ENCODE measurements at regions not wholly inside any gene's neighbourhood (a gene's known extent, or its start where the extent isn't known, plus 50 kb on each side); places are given as distances from the start of the nearest gene placed in this dataset.
"Not testable (repeated sequence)": the region's sequence is repeated elsewhere in the genome, so short reads cannot be mapped to it uniquely, and the experiment has no call there.

DNA sequence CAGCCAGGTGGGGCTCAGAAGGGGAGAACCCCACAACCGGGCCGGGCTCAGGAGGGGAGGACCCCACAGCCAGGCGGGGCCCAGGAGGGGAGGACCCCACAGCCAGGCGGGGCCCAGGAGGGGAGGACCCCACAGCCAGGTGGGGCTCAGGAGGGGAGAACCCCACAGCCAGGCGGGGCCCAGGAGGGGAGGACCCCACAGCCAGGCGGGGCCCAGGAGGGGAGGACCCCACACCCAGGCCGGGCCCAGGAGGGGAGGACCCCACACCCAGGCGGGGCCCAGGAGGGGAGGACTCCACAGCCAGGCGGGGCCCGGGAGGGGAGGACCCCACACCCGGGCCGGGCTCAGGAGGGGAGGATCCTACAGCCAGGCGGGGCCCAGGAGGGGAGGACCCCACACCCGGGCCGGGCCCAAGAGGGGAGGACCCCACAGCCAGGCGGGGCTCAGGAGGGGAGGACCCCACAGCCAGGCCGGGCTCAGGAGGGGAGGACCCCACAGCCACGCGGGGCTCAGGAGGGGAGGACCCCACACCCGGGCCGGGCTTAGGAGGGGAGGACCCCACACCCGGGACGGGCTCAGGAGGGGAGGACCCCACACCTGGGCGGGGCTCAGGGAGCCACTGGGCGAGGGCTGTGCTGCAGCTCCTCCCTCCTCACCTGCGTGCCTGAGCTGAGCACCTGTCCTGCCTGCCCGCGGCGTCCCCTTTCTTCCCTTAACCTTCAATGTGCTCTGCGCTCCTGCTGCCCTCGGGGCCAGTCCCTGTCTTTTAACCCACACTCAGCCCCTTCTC, 131.4 kb downstream of the IGLL1 start:
- not testable (repeated sequence) for H3K27ac Mint-ChIP-seq (ENCODE audit: low read depth, unreplicated experiment); BruUV-seq (replicated peaks)

DNA sequence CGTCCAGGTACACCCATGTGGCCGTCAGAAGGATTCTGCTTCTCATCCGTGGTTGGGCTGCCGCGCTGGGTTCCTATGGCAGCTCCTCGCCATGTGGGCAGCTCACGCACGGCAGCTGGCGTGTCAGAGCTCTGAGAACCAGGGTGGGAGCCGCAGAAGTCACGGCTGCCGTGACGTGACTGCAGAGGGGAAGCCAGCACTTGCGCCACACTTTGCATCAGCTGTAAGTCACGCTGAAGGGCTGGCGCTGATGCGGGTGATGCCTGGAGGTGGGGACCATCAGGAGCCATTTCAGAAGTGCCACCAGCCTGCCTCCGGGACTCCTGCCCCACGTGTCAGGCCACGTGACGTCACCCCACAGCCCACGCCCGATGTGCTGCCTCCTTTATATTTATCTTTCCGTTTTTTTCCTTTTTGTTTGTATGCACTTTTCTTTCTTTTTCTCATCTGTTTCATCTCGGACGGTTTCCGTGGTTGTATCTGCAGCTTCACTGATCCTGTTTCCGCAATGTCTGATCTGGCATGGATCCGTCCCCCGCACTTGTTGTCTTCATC, 133.2 kb downstream of the IGLL1 start:
- POLR2A ChIA-PET, result no interaction called here
- intact Hi-C loops (cut with micrococcal nuclease), result no loop called here
- Mint-ChIP-seq H3K27me3 (ENCODE audit: insufficient read depth, unreplicated experiment) (peaks cover 7% of the 10 kb centered on the region), H3K27ac (ENCODE audit: low read depth, unreplicated experiment) (no peak overlapping the region), H3K36me3 (ENCODE audit: insufficient read depth, unreplicated experiment) (no peaks in the 10 kb centered on the region), H3K4me1 (ENCODE audit: insufficient read depth, unreplicated experiment) (no peaks in the 10 kb centered on the region), H3K9me3 (ENCODE audit: unreplicated experiment) (peaks cover 8% of the 10 kb centered on the region), H3K4me3 (ENCODE audit: unreplicated experiment) (no peak overlapping the region)
- TF ChIP-seq, protein P1, sequence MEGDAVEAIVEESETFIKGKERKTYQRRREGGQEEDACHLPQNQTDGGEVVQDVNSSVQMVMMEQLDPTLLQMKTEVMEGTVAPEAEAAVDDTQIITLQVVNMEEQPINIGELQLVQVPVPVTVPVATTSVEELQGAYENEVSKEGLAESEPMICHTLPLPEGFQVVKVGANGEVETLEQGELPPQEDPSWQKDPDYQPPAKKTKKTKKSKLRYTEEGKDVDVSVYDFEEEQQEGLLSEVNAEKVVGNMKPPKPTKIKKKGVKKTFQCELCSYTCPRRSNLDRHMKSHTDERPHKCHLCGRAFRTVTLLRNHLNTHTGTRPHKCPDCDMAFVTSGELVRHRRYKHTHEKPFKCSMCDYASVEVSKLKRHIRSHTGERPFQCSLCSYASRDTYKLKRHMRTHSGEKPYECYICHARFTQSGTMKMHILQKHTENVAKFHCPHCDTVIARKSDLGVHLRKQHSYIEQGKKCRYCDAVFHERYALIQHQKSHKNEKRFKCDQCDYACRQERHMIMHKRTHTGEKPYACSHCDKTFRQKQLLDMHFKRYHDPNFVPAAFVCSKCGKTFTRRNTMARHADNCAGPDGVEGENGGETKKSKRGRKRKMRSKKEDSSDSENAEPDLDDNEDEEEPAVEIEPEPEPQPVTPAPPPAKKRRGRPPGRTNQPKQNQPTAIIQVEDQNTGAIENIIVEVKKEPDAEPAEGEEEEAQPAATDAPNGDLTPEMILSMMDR (IDR thresholded peaks at IDR 0.05; ENCODE audit: unreplicated experiment), result no peak
- no TSS peak for BruUV-seq (replicated peaks)
- no peak for DNase-seq (ENCODE audit: unreplicated experiment)
- CTCF ChIA-PET, result no interaction called here

More for the DNA sequence above, 131.4 kb downstream of the IGLL1 start:
- DNase-seq (ENCODE audit: unreplicated experiment); H3K36me3 Mint-ChIP-seq (ENCODE audit: insufficient read depth, unreplicated experiment); H3K9me3 Mint-ChIP-seq (ENCODE audit: unreplicated experiment); H3K4me1 Mint-ChIP-seq (ENCODE audit: insufficient read depth, unreplicated experiment); POLR2A ChIA-PET; H3K4me3 Mint-ChIP-seq (ENCODE audit: unreplicated experiment); intact Hi-C loops (cut with micrococcal nuclease); H3K27me3 Mint-ChIP-seq (ENCODE audit: insufficient read depth, unreplicated experiment); CTCF ChIA-PET: not testable (repeated sequence)

DNA sequence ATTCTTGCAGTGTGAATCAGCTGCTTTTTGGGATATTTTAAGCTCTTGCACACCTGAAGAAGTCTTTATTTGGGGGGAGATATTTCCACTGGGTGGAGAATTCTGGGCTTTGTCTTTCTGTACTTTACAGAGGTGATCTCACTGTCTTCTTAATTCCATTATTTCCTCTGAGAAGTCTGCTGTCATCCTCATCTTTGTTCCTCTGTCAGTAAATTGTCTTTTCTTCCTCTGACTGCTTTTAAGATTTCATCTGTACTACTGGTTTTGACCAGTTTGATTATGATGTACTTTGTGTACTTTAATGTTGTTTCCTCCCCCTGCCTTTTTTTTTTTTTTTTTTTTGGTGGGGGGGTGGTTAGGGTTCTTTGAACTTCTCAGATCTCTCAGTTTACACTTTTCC, 133.9 kb downstream of the IGLL1 start:
- POLR2A ChIA-PET; intact Hi-C loops (cut with micrococcal nuclease); CTCF ChIA-PET; H3K4me3 Mint-ChIP-seq (ENCODE audit: unreplicated experiment); H3K4me1 Mint-ChIP-seq (ENCODE audit: insufficient read depth, unreplicated experiment); BruUV-seq (replicated peaks); DNase-seq (ENCODE audit: unreplicated experiment); H3K36me3 Mint-ChIP-seq (ENCODE audit: insufficient read depth, unreplicated experiment); H3K27ac Mint-ChIP-seq (ENCODE audit: low read depth, unreplicated experiment); H3K9me3 Mint-ChIP-seq (ENCODE audit: unreplicated experiment): not testable (repeated sequence)
- H3K27me3 Mint-ChIP-seq (ENCODE audit: insufficient read depth, unreplicated experiment), result peaks cover 14% of the 10 kb centered on the region

DNA sequence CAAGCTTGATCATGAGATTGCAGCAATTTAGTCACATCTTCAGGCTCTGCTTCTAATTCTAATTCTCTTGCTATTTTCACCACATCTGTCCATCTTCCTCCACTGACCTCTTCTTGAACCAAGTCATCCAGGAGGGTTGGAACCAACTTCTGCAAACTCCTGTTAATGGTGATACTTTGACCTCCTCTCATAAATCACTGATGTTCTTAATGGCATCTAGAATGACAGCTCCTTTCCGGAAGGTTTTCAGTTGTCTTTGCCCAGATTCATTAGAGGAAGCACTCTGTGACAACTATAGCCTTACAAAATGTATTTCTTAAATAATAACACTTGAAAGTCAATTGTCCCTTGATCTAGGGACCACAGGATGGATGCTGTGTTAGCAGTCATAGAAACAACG, 136.2 kb downstream of the IGLL1 start:
- H3K9me3 Mint-ChIP-seq (ENCODE audit: unreplicated experiment); H3K4me1 Mint-ChIP-seq (ENCODE audit: insufficient read depth, unreplicated experiment); H3K4me3 Mint-ChIP-seq (ENCODE audit: unreplicated experiment); intact Hi-C loops (cut with micrococcal nuclease); H3K36me3 Mint-ChIP-seq (ENCODE audit: insufficient read depth, unreplicated experiment); DNase-seq (ENCODE audit: unreplicated experiment); BruUV-seq (replicated peaks); POLR2A ChIA-PET; H3K27ac Mint-ChIP-seq (ENCODE audit: low read depth, unreplicated experiment): not testable (repeated sequence)
- CTCF ChIA-PET, result interaction anchor here (0.6 kb wide), 1 partner anchor 189 kb away, joined by 4 read pairs; no protein-coding TSS in a partner anchor
- H3K27me3 Mint-ChIP-seq (ENCODE audit: insufficient read depth, unreplicated experiment), result peaks cover 22% of the 10 kb centered on the region

DNA sequence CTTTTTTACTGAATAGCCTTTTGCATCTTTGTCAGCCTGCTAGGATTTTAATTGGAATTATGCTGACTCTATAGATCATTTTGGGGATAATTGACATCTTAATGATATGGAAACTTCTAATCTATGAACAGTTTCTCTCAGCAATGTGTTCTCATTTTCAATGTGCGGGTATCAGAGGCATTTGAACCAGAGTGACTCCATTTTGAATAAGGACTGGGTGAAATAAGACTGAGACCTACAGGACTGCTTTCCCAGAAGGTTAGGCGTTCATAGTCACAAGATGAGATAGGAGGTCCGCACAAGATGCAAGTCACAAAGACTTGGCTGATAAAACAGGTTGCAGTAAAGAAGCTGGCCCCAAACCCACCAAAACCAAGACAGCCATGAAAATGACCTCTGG, 140.5 kb downstream of the IGLL1 start:
- H3K27ac Mint-ChIP-seq (ENCODE audit: low read depth, unreplicated experiment); intact Hi-C loops (cut with micrococcal nuclease); H3K9me3 Mint-ChIP-seq (ENCODE audit: unreplicated experiment); H3K4me1 Mint-ChIP-seq (ENCODE audit: insufficient read depth, unreplicated experiment); BruUV-seq (replicated peaks); H3K36me3 Mint-ChIP-seq (ENCODE audit: insufficient read depth, unreplicated experiment); H3K4me3 Mint-ChIP-seq (ENCODE audit: unreplicated experiment); DNase-seq (ENCODE audit: unreplicated experiment); CTCF ChIA-PET: not testable (repeated sequence)
- POLR2A ChIA-PET, result interaction anchor here (0.6 kb wide), 1 partner anchor 656 kb away, joined by 3 read pairs; no protein-coding TSS in a partner anchor
- H3K27me3 Mint-ChIP-seq (ENCODE audit: insufficient read depth, unreplicated experiment), result peaks cover 22% of the 10 kb centered on the region

DNA sequence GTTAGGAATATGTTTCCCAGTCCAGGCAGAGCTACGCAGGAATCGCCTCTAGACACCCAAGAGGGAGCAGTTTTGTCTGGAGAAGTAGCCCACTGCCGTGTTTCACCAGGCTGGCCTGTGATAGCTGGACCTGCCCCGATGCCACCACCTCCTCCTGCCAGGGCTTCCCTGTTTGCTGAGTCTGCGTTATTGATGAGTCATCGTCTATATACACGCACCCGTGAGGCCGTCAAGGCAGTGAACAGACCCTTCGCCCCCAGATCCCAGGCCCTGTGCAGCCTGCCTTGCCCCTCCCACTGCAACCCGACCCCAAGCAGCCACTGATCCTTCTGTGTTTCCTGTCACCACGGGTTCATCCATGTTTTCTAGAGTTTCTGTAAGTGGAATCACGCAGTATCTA, 141.9 kb downstream of the IGLL1 start:
- H3K27ac Mint-ChIP-seq (ENCODE audit: low read depth, unreplicated experiment), result no peak overlapping the region
- no peaks in the 10 kb centered on the region for H3K9me3 Mint-ChIP-seq (ENCODE audit: unreplicated experiment)
- TF ChIP-seq, protein P1 (IDR thresholded peaks at IDR 0.05; ENCODE audit: unreplicated experiment), result no peak
- POLR2A ChIA-PET, result no interaction called here
- CTCF ChIA-PET, result no interaction called here
- H3K36me3 Mint-ChIP-seq (ENCODE audit: insufficient read depth, unreplicated experiment), result no peaks in the 10 kb centered on the region
- BruUV-seq (replicated peaks), result no TSS peak
- intact Hi-C loops (cut with micrococcal nuclease), result no loop called here
- H3K4me1 Mint-ChIP-seq (ENCODE audit: insufficient read depth, unreplicated experiment), result no peaks in the 10 kb centered on the region
- no peak overlapping the region for H3K4me3 Mint-ChIP-seq (ENCODE audit: unreplicated experiment)
- DNase-seq (ENCODE audit: unreplicated experiment), result no peak
- peaks cover 22% of the 10 kb centered on the region for H3K27me3 Mint-ChIP-seq (ENCODE audit: insufficient read depth, unreplicated experiment)

Measured in MCF 10A (cell line).